GM23338 (cell line): ENCODE measurements at regions not wholly inside any gene's neighbourhood (a gene's known extent, or its start where the extent isn't known, plus 50 kb on each side); places are given as distances from the start of the nearest gene placed in this dataset.

ENCODE experiments used
- ATAC-seq: fragments of 200-7000 bp; cut with Tn5 transposase; 3 replicates; pipeline ENCODE4 v1.9.1; 2020
- DNase-seq: peaks from one replicate; pipeline ENCODE4 v3.0.0-alpha.2; 2015; ENCODE audit warnings: low spot score
- H2AFZ ChIP-seq: fragments of 200-600 bp; sonication (generic); 2 replicates; pipeline ENCODE4 v1.8.0; 2016; ENCODE audit warnings: antibody characterized with exemption, mild to moderate bottlenecking, moderate library complexity
- H3F3A ChIP-seq: fragments of 200-600 bp; sonication (generic); replicated peaks from 2 replicates; pipeline ENCODE4 v1.8.0; 2017; ENCODE audit warnings: antibody characterized with exemption, mixed run types, low read depth
- H3K27ac ChIP-seq: fragments of 200-600 bp; sonication (generic); 2 replicates; pipeline ENCODE4 v1.6.1; 2016; ENCODE audit warnings: low read depth
- H3K27me3 ChIP-seq: fragments of 200-600 bp; sonication (generic); 2 replicates; pipeline ENCODE4 v1.8.0; 2016; ENCODE audit warnings: mild to moderate bottlenecking, mixed run types, moderate library complexity; ENCODE audit not compliant: insufficient read depth
- H3K36me3 ChIP-seq: fragments of 200-600 bp; sonication (generic); 2 replicates; pipeline ENCODE4 v1.8.0; 2016; ENCODE audit warnings: mild to moderate bottlenecking; ENCODE audit not compliant: insufficient read depth
- H3K4me1 ChIP-seq: fragments of 200-600 bp; sonication (generic); 2 replicates; pipeline ENCODE4 v1.8.0; 2016; ENCODE audit warnings: mild to moderate bottlenecking, moderate library complexity; ENCODE audit not compliant: insufficient read depth
- H3K4me2 ChIP-seq: fragments of 200-600 bp; sonication (generic); 2 replicates; pipeline ENCODE4 v1.7.1; 2017; ENCODE audit warnings: mixed run types
- H3K4me3 ChIP-seq: fragments of 200-600 bp; sonication (generic); 2 replicates; pipeline ENCODE4 v1.6.1; 2016; ENCODE audit warnings: mixed run types
- H3K79me2 ChIP-seq: fragments of 200-600 bp; sonication (generic); replicated peaks from 2 replicates; pipeline ENCODE4 v1.8.0; 2017; ENCODE audit warnings: mild to moderate bottlenecking; ENCODE audit not compliant: insufficient read depth
- H3K9me2 ChIP-seq: fragments of 200-600 bp; sonication (generic); 2 replicates; pipeline ENCODE4 v1.8.0; 2017; ENCODE audit not compliant: insufficient read depth
- H4K20me1 ChIP-seq: fragments of 200-600 bp; sonication (generic); replicated peaks from 2 replicates; pipeline ENCODE4 v1.8.0; 2017; ENCODE audit warnings: mild to moderate bottlenecking; ENCODE audit not compliant: insufficient read depth
- H3K27ac Mint-ChIP-seq: 2 replicates; pipeline ENCODE4 v1.8.0; 2020; ENCODE audit warnings: inconsistent platforms, mild to moderate bottlenecking, moderate library complexity, mixed read lengths
- H3K27me3 Mint-ChIP-seq: 3 replicates; pipeline ENCODE4 v1.8.0; 2022; ENCODE audit warnings: low read depth, mild to moderate bottlenecking, moderate library complexity, mixed read lengths, inconsistent platforms; ENCODE audit not compliant: insufficient read depth, poor library complexity
- H3K36me3 Mint-ChIP-seq: 3 replicates; pipeline ENCODE4 v1.8.0; 2021; ENCODE audit warnings: low read depth, mild to moderate bottlenecking, inconsistent platforms, moderate library complexity, mixed read lengths
- H3K4me1 Mint-ChIP-seq: 3 replicates; pipeline ENCODE4 v1.8.0; 2020; ENCODE audit warnings: mild to moderate bottlenecking, inconsistent platforms, mixed read lengths
- H3K4me3 Mint-ChIP-seq: 3 replicates; pipeline ENCODE4 v1.8.0; 2021; ENCODE audit warnings: moderate library complexity, mild to moderate bottlenecking, inconsistent platforms, mixed read lengths
- H3K9me3 Mint-ChIP-seq: 3 replicates; pipeline ENCODE4 v1.8.0; 2020; ENCODE audit warnings: moderate library complexity, mild to moderate bottlenecking, inconsistent platforms, mixed read lengths
- CREB1 ChIP-seq: fragments of 250-450 bp; sonication (Bioruptor Pico); IDR thresholded peaks from 2 replicates; pipeline ENCODE4 v1.5.0; 2020; ENCODE audit warnings: low read depth, mild to moderate bottlenecking, moderate library complexity
- CTCF ChIP-seq, 2 experiments: fragments of 200-600 bp in 1 of 2; sonication (generic) in 1 of 2; conservative IDR thresholded peaks; 2 replicates each; pipeline versions ENCODE4 v1.5.1 to v1.6.1; 2016 to 2017; ENCODE audit warnings: antibody characterized with exemption in 2 of 2, low read depth in 2 of 2, mild to moderate bottlenecking in 2 of 2, moderate library complexity in 1 of 2
- ETS1 ChIP-seq: IDR thresholded peaks from 2 replicates; pipeline ENCODE4 v1.6.1; 2016; ENCODE audit warnings: antibody characterized with exemption
- EZH2 ChIP-seq: fragments of 200-600 bp; sonication (generic); IDR thresholded peaks from one replicate; pipeline ENCODE4 v1.8.0; 2017; ENCODE audit warnings: antibody characterized with exemption, mild to moderate bottlenecking, low read depth; ENCODE audit not compliant: unreplicated experiment
- JUNB ChIP-seq: IDR thresholded peaks from one replicate; pipeline ENCODE4 v1.6.1; 2016; ENCODE audit warnings: antibody characterized with exemption; ENCODE audit not compliant: unreplicated experiment
- NANOG ChIP-seq: IDR thresholded peaks from 2 replicates; pipeline ENCODE4 v1.6.1; 2016; ENCODE audit warnings: antibody characterized with exemption, borderline replicate concordance
- POLR2AphosphoS5 ChIP-seq: IDR thresholded peaks from 2 replicates; pipeline ENCODE4 v1.6.1; 2016; ENCODE audit warnings: antibody characterized with exemption, low read depth
- REST ChIP-seq: IDR thresholded peaks from one replicate; pipeline ENCODE4 v1.6.1; 2018; ENCODE audit warnings: antibody characterized with exemption; ENCODE audit not compliant: unreplicated experiment
- ZNF114 ChIP-seq: fragments of 250-450 bp; sonication (Bioruptor Pico); IDR thresholded peaks from 2 replicates; pipeline ENCODE4 v1.5.0; 2020; ENCODE audit warnings: mild to moderate bottlenecking, moderate library complexity
- ZNF331 ChIP-seq: fragments of 250-450 bp; sonication (Bioruptor Pico); IDR thresholded peaks from 2 replicates; pipeline ENCODE4 v1.5.0; 2020; ENCODE audit warnings: low read depth, mild to moderate bottlenecking, moderate library complexity

- Histone ChIP-seq H3K4me2 (no peak overlapping the region), H3K36me3 (no peaks in the 10 kb centered on the region), H3K27me3 (no peaks in the 10 kb centered on the region), H2AFZ (no peak overlapping the region), H3K4me3 (no peak overlapping the region), H3F3A (no peaks in the 10 kb centered on the region), H4K20me1 (no peaks in the 10 kb centered on the region; the same call in 1 of the 2 replicates), H3K4me1 (no peaks in the 10 kb centered on the region), H3K9me2 (0 out of 2 replicates have a peak, but pooled peaks cover 4% of the 10 kb centered on the region), H3K79me2 (no peaks in the 10 kb centered on the region), H3K27ac (no peak overlapping the region)
- ATAC-seq (no peak), DNase-seq (no peak)
- TF ChIP-seq REST (no peak), CREB1 (CRISPR knock-in tag) (no peak), ETS1 (no peak), ZNF331 (CRISPR knock-in tag) (no peak), NANOG (no peak), CTCF (conservative IDR thresholded peaks at IDR 0.05; ENCODE audit: low read depth in 2 of 2) (no peak), POLR2AphosphoS5 (no peak), JUNB (no peak), EZH2 (no peak), ZNF114 (CRISPR knock-in tag) (no peak)
- H3K9me3 Mint-ChIP-seq: no peaks in the 10 kb centered on the region
- H3K4me3 Mint-ChIP-seq: no peak overlapping the region
- H3K27ac Mint-ChIP-seq: no peak overlapping the region
- no peaks in the 10 kb centered on the region for H3K36me3 Mint-ChIP-seq
- 0 out of 3 replicates have a peak, but pooled peaks cover 2% of the 10 kb centered on the region for H3K4me1 Mint-ChIP-seq
- peaks cover 4% of the 10 kb centered on the region for H3K27me3 Mint-ChIP-seq
Measured at GRCh38 chr2:19801367-19802080, 100.3 kb downstream of the TTC32 start.
